HepG2 (cell line): ENCODE measurements at regions not wholly inside any gene's neighbourhood (a gene's known extent, or its start where the extent isn't known, plus 50 kb on each side); places are given as distances from the start of the nearest gene placed in this dataset.

Source experiments
- CC2D1A ChIP-seq: sonication (generic); formaldehyde crosslinking; IDR thresholded peaks from 2 replicates; pipeline ENCODE4 v1.8.1; 2023; ENCODE audit warnings: mild to moderate bottlenecking, missing genetic modification reagents
- EZH2 ChIP-seq: conservative IDR thresholded peaks from 2 replicates; pipeline ENCODE4 v1.6.1; 2012; ENCODE audit warnings: mild to moderate bottlenecking, low read depth, low read length, moderate library complexity
- FOXJ3 ChIP-seq: sonication (generic); formaldehyde crosslinking; IDR thresholded peaks from 2 replicates; pipeline ENCODE4 v1.4.0; 2020; ENCODE audit warnings: missing genetic modification reagents, mild to moderate bottlenecking, borderline replicate concordance
- GATAD2A ChIP-seq: IDR thresholded peaks from 2 replicates; pipeline ENCODE4 v1.6.1; 2016
- HNRNPL ChIP-seq: fragments of 200-400 bp; formaldehyde crosslinking; IDR thresholded peaks from 2 replicates; pipeline ENCODE4 v1.6.1; 2017; ENCODE audit warnings: mild to moderate bottlenecking, low read depth, low read length
- JUND ChIP-seq: sonication (generic); formaldehyde crosslinking; IDR thresholded peaks from 2 replicates; pipeline ENCODE4 v1.8.0; 2022; ENCODE audit warnings: mild to moderate bottlenecking, missing genetic modification reagents
- KDM1A ChIP-seq: IDR thresholded peaks from 2 replicates; pipeline ENCODE4 v1.6.1; 2016; ENCODE audit warnings: missing compliant biosample characterization
- MAX ChIP-seq: IDR thresholded peaks from 2 replicates; pipeline ENCODE4 v1.6.1; 2012; ENCODE audit warnings: inconsistent platforms
- RAD21 ChIP-seq: fragments of 450-650 bp; formaldehyde crosslinking; IDR thresholded peaks from 2 replicates; pipeline ENCODE4 v1.5.0; 2020; ENCODE audit warnings: mild to moderate bottlenecking
- TOE1 ChIP-seq: sonication (generic); formaldehyde crosslinking; IDR thresholded peaks from 2 replicates; pipeline ENCODE4 v1.4.0; 2020; ENCODE audit warnings: mild to moderate bottlenecking, missing genetic modification reagents
- TSC22D2 ChIP-seq: sonication (generic); formaldehyde crosslinking; IDR thresholded peaks from 2 replicates; pipeline ENCODE4 v1.5.1; 2020; ENCODE audit warnings: missing genetic modification reagents, mild to moderate bottlenecking, borderline replicate concordance
- ZBTB8A ChIP-seq: sonication (generic); formaldehyde crosslinking; IDR thresholded peaks from 2 replicates; pipeline ENCODE4 v1.4.0; 2020; ENCODE audit warnings: mild to moderate bottlenecking, low read depth, missing genetic modification reagents, borderline replicate concordance
- ZMYM3 ChIP-seq: sonication (generic); formaldehyde crosslinking; IDR thresholded peaks from 2 replicates; pipeline ENCODE4 v1.5.1; 2020; ENCODE audit warnings: mild to moderate bottlenecking, missing genetic modification reagents
- TF ChIP-seq, protein P1 (sequence below): sonication (generic); formaldehyde crosslinking; IDR thresholded peaks from one replicate; pipeline ENCODE4 v1.5.1; 2020; ENCODE audit warnings: mild to moderate bottlenecking, missing genetic modification reagents; ENCODE audit errors: not compliant biosample characterization

DNA sequence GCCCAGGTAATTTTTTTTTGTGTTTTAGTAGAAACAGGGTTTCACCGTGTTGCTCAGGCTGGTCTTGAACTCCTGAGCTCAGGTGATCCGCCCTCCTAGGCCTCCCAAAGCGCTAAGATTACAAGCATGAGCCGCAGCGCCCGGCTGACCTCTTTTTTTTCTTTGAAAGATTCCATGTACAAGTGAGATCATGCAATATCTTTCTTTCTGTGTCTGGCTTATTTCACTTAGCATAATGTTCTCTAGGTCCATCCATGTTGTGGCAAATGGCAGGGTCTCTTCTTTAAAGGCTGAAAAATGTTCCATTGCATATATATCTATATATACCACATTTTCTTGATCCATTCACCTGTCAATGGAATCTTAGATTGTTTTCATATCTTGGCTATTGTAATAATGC, 255.0 kb upstream of the MYOCD start:
- TF ChIP-seq KDM1A (CRISPR knock-in tag) (no peak), GATAD2A (CRISPR knock-in tag) (no peak), CC2D1A (CRISPR knock-in tag) (no peak), JUND (CRISPR knock-in tag) (no peak), EZH2 (no peak), TSC22D2 (CRISPR knock-in tag) (no peak), FOXJ3 (CRISPR knock-in tag) (no peak), TOE1 (CRISPR knock-in tag) (no peak), HNRNPL (no peak), RAD21 (CRISPR knock-in tag) (no peak), MAX (no peak), ZBTB8A (no peak), ZMYM3 (CRISPR knock-in tag) (no peak)
- TF ChIP-seq, protein P1, sequence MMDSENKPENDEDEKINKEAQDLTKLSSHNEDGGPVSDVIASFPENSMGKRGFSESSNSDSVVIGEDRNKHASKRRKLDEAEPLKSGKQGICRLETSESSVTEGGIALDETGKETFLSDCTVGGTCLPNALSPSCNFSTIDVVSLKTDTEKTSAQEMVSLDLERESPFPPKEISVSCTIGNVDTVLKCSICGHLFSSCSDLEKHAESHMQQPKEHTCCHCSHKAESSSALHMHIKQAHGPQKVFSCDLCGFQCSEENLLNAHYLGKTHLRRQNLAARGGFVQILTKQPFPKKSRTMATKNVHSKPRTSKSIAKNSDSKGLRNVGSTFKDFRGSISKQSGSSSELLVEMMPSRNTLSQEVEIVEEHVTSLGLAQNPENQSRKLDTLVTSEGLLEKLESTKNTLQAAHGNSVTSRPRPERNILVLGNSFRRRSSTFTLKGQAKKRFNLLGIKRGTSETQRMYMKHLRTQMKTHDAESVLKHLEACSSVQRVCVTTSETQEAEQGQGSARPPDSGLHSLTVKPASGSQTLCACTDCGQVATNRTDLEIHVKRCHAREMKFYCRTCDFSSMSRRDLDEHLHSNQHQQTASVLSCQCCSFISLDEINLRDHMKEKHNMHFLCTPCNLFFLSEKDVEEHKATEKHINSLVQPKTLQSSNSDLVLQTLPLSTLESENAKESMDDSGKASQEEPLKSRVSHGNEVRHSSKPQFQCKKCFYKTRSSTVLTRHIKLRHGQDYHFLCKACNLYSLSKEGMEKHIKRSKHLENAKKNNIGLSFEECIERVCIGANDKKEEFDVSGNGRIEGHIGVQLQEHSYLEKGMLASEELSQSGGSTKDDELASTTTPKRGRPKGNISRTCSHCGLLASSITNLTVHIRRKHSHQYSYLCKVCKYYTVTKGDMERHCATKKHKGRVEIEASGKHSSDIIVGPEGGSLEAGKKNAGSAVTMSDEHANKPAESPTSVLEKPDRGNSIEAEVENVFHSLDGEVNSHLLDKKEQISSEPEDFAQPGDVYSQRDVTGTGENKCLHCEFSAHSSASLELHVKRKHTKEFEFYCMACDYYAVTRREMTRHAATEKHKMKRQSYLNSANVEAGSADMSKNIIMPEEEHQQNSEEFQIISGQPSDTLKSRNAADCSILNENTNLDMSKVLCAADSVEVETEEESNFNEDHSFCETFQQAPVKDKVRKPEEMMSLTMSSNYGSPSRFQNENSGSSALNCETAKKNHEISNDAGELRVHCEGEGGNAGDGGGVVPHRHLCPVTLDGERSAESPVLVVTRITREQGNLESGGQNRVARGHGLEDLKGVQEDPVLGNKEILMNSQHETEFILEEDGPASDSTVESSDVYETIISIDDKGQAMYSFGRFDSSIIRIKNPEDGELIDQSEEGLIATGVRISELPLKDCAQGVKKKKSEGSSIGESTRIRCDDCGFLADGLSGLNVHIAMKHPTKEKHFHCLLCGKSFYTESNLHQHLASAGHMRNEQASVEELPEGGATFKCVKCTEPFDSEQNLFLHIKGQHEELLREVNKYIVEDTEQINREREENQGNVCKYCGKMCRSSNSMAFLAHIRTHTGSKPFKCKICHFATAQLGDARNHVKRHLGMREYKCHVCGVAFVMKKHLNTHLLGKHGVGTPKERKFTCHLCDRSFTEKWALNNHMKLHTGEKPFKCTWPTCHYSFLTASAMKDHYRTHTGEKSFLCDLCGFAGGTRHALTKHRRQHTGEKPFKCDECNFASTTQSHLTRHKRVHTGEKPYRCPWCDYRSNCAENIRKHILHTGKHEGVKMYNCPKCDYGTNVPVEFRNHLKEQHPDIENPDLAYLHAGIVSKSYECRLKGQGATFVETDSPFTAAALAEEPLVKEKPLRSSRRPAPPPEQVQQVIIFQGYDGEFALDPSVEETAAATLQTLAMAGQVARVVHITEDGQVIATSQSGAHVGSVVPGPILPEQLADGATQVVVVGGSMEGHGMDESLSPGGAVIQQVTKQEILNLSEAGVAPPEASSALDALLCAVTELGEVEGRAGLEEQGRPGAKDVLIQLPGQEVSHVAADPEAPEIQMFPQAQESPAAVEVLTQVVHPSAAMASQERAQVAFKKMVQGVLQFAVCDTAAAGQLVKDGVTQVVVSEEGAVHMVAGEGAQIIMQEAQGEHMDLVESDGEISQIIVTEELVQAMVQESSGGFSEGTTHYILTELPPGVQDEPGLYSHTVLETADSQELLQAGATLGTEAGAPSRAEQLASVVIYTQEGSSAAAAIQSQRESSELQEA (CRISPR knock-in tag) = no peak
